LNCAP (cell line): ENCODE measurements at regions not wholly inside any gene's neighbourhood (a gene's known extent, or its start where the extent isn't known, plus 50 kb on each side); places are given as distances from the start of the nearest gene placed in this dataset.

Experiments used
- TF ChIP-seq, protein P1 (sequence below): fragments of 450-650 bp; IDR thresholded peaks from 2 replicates; pipeline ENCODE4 v1.5.1; 2017; ENCODE audit warnings: mild to moderate bottlenecking

DNA sequence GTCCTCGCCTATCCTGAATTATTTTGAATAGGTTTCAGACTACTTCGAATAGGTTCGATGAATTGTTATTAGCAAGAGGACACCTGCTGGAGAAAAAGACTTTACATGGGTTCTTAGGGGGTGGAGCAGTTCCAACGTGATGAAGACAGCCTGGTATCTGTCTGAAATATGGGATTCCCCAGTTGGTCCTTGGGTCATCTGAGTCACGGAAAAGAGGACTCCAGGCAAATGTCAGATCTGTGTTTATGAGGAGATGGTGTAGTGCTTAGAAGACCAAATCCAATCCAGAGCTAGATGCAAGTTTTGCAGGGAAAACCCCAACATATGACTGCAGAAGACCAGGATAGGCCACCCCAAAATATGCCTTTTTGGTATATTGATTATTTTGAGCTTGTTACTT, 98.9 kb upstream of the IGSF10 start:
- TF ChIP-seq, protein P1, sequence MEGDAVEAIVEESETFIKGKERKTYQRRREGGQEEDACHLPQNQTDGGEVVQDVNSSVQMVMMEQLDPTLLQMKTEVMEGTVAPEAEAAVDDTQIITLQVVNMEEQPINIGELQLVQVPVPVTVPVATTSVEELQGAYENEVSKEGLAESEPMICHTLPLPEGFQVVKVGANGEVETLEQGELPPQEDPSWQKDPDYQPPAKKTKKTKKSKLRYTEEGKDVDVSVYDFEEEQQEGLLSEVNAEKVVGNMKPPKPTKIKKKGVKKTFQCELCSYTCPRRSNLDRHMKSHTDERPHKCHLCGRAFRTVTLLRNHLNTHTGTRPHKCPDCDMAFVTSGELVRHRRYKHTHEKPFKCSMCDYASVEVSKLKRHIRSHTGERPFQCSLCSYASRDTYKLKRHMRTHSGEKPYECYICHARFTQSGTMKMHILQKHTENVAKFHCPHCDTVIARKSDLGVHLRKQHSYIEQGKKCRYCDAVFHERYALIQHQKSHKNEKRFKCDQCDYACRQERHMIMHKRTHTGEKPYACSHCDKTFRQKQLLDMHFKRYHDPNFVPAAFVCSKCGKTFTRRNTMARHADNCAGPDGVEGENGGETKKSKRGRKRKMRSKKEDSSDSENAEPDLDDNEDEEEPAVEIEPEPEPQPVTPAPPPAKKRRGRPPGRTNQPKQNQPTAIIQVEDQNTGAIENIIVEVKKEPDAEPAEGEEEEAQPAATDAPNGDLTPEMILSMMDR = no peak

DNA sequence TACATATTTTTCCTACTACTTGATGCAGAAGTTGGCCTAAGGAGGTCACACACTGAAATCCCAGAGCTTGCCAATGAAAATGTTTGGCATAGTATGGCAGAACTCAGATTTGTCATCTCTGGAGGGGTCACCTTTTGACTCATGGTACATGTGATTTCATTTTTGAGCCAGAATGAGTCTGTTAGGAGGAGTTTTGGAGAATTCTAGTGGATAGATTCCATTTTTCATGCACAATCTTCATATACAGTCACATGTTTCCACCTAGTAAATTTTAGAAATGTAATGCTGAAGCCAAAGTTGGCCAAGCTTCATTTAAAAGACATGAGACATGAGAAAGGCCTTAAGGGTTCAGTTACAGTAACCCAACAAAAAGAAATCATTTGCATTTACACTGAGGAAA, 97.8 kb upstream of the IGSF10 start:
- TF ChIP-seq, protein P1 = no peak

DNA sequence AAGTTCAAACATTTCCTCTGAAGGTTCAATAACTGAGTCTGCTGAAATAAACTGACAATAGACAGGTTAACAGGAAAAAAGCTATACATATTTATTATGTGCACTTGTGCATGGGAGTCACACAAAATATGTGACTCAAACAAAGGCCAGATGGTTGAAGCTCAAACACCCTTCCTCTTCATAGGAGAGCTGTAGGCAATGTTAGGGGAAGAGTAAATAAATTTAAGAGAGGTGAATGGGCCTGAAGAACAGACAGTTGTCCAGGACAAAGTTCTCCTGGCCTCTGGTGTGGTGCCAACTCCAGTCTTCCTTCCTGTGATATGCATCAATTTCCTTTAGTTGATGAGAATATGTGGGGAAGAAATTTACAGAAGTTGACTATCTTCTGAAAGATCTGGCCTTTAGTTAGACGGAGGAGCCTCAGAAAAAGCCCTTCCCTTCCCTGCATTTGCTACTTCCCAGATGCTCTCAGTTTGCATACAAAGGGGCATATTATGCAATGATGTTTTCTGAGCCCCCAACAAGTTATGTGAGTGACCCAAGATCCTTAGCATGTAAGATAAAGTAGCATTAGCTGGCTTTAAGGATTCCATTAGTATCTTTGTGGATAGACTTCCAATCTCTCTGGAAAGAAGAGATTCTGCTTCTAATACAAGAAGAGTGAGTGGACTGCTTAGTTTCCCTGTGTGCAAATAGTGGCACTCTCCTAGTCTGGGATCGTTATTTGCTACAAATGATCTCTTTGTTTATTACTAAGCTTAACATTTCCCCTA, 96.4 kb upstream of the IGSF10 start:
- TF ChIP-seq, protein P1 = no peak

DNA sequence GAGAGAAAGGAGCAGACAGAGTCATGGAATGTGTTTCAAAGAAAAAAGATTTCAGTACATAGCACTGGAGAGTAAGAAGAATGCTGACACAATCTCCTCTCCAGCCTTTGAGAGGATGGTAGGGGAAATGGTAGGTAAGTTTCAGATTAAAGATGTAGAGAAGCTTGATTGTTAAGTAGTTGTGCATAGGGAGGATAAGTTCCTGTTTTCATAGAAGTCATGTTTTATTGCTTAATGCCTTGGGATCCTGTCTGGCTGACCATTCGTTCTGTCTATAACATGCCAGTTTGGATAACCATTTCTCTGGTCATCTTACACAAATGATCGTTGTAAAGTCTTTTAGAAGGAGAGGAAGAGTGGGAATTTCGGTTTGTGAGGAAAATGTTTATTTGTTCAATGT, 95.7 kb upstream of the IGSF10 start:
- TF ChIP-seq, protein P1 = no peak

DNA sequence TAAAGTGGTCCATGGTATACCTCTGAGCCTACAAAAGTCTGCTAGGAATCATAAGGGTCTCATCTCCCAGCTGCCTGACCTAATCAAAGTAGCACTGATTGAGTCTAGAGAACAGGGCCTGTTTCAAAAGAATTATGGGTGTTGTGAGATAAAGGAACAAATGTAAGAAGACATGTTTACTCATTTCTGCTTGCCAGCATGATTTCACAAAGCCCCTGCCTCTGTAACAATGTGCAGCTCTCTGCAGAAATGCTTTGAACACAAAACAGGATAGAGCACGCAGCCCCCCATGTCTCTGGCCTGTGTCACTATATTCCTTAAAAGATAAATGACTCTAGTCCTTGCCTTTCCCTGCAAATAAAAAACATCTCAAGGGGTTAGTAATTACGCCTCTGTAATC, 94.7 kb upstream of the IGSF10 start:
- TF ChIP-seq, protein P1 = no peak

DNA sequence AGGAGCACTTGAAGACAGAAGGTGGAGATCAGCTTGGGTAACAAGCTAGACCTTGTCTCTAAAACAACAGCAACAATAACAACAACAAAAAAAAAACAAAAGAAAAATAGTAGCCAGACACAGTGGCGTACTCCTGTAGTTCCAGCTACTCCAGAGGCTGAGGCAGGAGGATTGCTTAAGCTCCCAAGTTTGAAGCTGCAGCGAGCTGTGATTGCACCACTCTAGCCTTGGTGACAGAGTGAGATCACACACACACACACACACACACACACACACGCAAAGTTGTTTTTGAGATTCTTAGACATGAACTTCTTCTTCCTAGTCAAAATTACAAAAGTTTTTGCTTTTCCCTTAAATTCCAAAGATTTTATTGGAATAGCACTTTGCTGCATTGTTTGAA, 93.0 kb upstream of the IGSF10 start:
- TF ChIP-seq, protein P1 = no peak

DNA sequence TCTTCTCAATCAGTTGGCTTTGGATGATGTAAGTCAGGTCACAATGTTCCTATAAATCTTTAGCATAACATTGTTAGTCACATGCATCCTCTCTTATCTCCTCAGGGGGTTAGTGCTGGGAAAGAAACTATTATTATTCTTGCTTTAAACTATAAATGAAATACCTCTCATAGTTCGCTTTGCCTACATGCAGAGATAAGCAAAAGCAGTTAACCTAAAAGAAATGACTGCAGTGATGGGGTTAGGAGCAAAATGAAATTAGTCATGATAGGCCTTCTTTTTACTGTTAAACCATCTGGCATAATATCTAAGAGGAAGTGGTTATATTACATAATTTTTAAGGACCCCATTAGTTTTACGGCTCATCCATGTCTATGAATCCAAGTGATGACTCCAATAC, 91.7 kb upstream of the IGSF10 start:
- TF ChIP-seq, protein P1 = no peak

DNA sequence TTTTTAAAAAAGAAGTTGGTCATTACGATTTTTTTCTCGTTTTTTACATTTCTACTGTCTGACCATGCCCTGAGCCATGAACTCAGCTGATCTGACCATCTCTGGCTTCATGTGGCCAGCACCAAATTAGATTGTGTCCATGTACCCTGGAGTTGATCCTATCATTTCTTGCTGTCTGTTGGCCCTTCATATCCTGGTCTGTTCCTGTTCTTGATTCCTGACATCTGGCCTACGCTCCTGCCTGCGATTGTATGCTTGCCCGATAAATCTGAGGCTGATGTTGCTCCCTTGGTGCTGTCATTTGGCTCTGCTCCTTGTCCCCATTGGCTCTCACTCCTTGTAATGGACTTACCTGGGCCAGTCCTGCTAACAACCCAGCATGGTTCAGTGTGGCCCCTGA, 89.8 kb upstream of the IGSF10 start:
- TF ChIP-seq, protein P1 = no peak
